ENCODE measurements at regions not wholly inside any gene's neighbourhood (a gene's known extent, or its start where the extent isn't known, plus 50 kb on each side); places are given as distances from the start of the nearest gene placed in this dataset.

DNA sequence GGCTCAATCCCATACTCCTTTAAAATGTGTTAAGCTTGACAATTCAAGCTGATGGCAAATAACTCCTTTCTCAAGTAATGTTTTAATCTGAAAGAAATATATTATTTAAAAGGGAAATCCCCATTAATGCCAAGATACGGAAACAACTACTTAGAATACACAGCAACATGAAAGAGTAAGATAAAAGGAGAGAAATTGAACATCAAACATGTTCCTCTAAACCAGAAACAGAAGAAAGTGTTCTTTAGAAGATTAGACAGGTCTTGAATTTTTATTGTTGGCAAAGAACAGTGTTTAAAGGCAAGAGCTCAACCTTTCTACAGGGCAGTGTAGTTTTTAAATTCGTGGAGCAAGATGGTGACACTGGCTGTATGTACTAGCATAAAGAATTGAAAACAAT, 105.8 kb upstream of the NRIP1 start:
- no peak for DNase-seq (ENCODE audit: low spot score)
- no peak for TF ChIP-seq CTCF (IDR thresholded peaks at IDR 0.05; ENCODE audit: extremely low read depth, missing control alignments)

DNA sequence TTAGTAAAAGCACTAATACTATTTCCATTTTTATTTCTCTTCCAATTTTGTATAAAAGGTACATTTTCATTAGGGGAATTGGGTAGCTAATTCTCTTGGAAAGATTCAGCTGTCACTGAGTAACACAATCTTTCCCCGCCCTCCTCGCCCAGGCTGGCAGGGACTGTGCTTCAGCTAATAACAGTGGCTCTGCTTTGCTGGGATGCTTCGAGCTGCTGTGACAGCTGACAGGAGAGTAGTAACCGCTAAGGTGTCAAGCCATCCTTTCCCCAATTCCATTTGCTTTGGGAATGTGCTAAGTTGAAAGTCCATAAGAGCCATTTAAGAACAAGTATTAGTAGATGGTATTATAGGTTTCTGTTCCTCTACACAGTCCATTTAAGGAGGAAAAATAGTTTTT, 106.7 kb upstream of the NRIP1 start:
- no peak for TF ChIP-seq CTCF (IDR thresholded peaks at IDR 0.05; ENCODE audit: extremely low read depth, missing control alignments)
- no peak for DNase-seq (ENCODE audit: low spot score)

DNA sequence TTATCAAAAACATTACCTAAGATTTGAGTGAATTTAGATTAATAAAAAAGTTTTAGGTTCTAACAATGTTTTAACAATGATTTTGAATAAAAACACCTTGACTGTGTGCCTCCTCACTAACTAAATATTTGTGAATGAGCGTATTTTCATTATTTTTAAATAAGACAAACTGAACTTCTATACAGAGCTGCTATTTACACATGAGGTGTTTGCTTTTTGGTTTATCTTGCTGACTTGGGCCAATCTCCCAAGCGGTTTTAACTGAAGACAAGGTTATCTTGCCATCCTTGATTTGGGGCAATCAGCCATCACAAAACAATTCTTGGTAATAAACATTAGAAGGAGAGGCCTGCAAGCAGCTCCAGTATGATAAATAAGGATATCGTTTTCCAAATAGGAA, 108.2 kb upstream of the NRIP1 start:
- DNase-seq (ENCODE audit: low spot score) = no peak
- TF ChIP-seq CTCF (IDR thresholded peaks at IDR 0.05; ENCODE audit: extremely low read depth, missing control alignments) = no peak

DNA sequence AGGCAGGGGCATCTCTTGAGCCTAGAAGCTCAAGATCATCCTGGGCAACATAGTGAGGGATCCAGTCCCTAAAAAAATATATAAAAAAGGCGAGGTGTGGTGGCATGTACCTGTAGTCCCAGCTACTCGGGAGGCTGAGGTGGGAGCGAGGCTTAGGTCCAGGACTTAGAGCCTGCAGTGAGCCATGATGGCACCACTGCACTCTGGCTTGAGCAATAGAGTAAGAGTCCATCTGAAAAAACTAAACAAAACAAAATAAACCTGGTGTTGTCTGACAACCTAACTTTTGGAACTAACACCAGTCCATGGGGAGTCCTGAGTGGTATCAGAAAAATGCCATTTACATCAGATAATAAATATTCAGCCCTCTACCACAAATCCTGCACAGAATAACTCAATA, 110.1 kb upstream of the NRIP1 start:
- DNase-seq (ENCODE audit: low spot score) = no peak
- TF ChIP-seq CTCF (IDR thresholded peaks at IDR 0.05; ENCODE audit: extremely low read depth, missing control alignments) = no peak

- no peak for TF ChIP-seq CTCF (IDR thresholded peaks at IDR 0.05; ENCODE audit: extremely low read depth, missing control alignments)
- no peak for DNase-seq (ENCODE audit: low spot score)
Measured at GRCh38 chr21:15182731-15183130, 117.9 kb upstream of the NRIP1 start.

DNA sequence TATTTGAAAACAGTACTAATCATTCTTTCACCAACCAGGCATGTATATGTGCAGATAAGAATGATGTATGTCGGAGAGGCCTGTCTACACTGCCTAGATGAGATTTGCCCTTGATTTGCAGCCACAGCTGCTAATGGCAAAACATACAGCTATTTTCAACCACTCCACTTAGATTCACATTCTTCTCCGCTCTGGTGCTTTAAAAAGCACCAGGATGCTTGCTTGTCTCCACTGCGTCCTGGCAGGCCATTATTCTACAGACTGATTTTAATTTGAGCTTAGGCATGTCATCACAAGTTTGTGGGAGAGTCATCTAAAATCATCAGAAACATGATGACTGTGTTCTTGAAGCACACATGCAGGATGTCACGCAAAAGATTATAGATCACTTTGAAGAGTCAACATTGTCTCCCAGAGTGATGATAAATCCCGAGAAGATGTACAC, 119.0 kb upstream of the NRIP1 start:
- DNase-seq (ENCODE audit: low spot score) = no peak
- TF ChIP-seq CTCF (IDR thresholded peaks at IDR 0.05; ENCODE audit: extremely low read depth, missing control alignments) = no peak

DNA sequence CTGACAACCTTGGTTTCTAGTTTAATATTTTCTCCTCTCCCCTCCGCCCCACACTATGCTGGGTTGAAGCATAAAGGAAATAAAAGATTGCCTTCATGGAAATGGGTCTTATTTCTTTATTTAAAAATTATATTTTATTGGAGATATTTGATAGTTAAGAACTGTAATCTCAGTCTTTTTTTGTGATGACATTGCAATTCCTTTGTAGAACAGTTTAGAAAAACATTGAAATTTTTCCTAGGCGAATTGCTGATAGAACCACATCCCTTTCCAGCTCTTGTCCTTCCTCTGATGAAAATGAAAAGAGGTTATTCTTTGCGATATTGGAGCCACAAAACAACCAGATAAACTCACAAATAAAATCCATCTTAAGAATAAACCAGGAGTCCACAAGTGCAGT, 125.6 kb upstream of the NRIP1 start:
- no peak for TF ChIP-seq CTCF (IDR thresholded peaks at IDR 0.05; ENCODE audit: extremely low read depth, missing control alignments)
- no peak for DNase-seq (ENCODE audit: low spot score)

Measured in GM20000 (cell line).